Neural cell (in vitro differentiated cells): ENCODE measurements at regions not wholly inside any gene's neighbourhood (a gene's known extent, or its start where the extent isn't known, plus 50 kb on each side); places are given as distances from the start of the nearest gene placed in this dataset.

Source experiments
- EZH2 ChIP-seq: fragments of 200-600, 300-800 bp; shearing (Covaris generic), sonication (generic); IDR thresholded peaks from 2 replicates; pipeline ENCODE4 v1.6.1; 2014; ENCODE audit warnings: antibody characterized with exemption, low read length, borderline replicate concordance, mild to moderate bottlenecking; ENCODE audit not compliant: insufficient read depth, poor library complexity, severe bottlenecking
- POLR2AphosphoS5 ChIP-seq: IDR thresholded peaks from 2 replicates; pipeline ENCODE4 v1.6.1; 2012
- TF ChIP-seq, protein P1 (sequence below): fragments of 450-650 bp; IDR thresholded peaks from 2 replicates; pipeline ENCODE4 v1.5.1; 2014; ENCODE audit warnings: antibody characterized with exemption, mild to moderate bottlenecking, moderate library complexity; ENCODE audit not compliant: poor library complexity, severe bottlenecking

DNA sequence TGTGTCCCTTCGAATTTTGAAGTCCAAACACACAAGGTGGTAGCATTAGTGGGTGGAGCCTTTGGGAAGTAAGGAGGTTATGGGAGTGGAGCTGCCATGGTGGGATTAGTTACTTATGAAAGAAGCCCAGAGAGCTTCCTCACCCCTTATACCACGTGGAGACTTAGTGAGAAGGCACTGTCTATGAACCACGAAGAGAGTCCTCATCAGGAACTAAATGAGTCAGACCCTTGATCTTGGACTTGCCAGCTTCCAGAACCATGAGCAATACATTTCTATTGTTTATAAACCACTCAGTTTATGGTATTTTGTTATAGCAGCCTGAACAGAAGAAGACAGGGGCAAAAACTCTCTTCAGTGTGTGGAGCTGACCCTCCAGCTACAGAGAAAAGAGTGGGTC is 259.3 kb upstream of the AJAP1 start:
- TF ChIP-seq, protein P1, sequence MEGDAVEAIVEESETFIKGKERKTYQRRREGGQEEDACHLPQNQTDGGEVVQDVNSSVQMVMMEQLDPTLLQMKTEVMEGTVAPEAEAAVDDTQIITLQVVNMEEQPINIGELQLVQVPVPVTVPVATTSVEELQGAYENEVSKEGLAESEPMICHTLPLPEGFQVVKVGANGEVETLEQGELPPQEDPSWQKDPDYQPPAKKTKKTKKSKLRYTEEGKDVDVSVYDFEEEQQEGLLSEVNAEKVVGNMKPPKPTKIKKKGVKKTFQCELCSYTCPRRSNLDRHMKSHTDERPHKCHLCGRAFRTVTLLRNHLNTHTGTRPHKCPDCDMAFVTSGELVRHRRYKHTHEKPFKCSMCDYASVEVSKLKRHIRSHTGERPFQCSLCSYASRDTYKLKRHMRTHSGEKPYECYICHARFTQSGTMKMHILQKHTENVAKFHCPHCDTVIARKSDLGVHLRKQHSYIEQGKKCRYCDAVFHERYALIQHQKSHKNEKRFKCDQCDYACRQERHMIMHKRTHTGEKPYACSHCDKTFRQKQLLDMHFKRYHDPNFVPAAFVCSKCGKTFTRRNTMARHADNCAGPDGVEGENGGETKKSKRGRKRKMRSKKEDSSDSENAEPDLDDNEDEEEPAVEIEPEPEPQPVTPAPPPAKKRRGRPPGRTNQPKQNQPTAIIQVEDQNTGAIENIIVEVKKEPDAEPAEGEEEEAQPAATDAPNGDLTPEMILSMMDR: no peak
- no peak for TF ChIP-seq POLR2AphosphoS5
- no peak for TF ChIP-seq EZH2
